ENCODE measurements at regions not wholly inside any gene's neighbourhood (a gene's known extent, or its start where the extent isn't known, plus 50 kb on each side); places are given as distances from the start of the nearest gene placed in this dataset.

- TF ChIP-seq CTCF (IDR thresholded peaks at IDR 0.05), result no peak
- no peak for TF ChIP-seq POLR2A (IDR thresholded peaks at IDR 0.05)
- no peak for TF ChIP-seq POLR2AphosphoS5 (IDR thresholded peaks at IDR 0.05)
Observed at GRCh38 chr4:134552063-134552462, 350.5 kb upstream of the PABPC4L start.

Data from gastroesophageal sphincter (tissue), 3 donors.